ENCODE measurements at regions not wholly inside any gene's neighbourhood (a gene's known extent, or its start where the extent isn't known, plus 50 kb on each side); places are given as distances from the start of the nearest gene placed in this dataset.
A peak's percentile ranks its signal among the peaks of the same experiment; 100 is the strongest.

- Mint-ChIP-seq H3K36me3 (ENCODE audit: low read depth) (no peaks in the 10 kb centered on the region), H3K27ac (no peak overlapping the region)
- intact Hi-C loops (cut with micrococcal nuclease): no loop called here
These were observed 317.8 kb downstream of the RPS4Y2 start for GRCh38 chrY:21073641-21074260.

GRCh38 chrY:21075658-21076057, 319.8 kb downstream of the RPS4Y2 start:
- H3K27me3 Mint-ChIP-seq: no peaks in the 10 kb centered on the region
- no peak overlapping the region for H3K4me3 Mint-ChIP-seq
- DNase-seq: no peak
- no peak overlapping the region for H3K27ac Mint-ChIP-seq
- no peaks in the 10 kb centered on the region for H3K36me3 Mint-ChIP-seq (ENCODE audit: low read depth)
- intact Hi-C loops (cut with micrococcal nuclease): no loop called here
- H3K4me1 Mint-ChIP-seq: peaks cover 9% of the 10 kb centered on the region
- peaks cover 7% of the 10 kb centered on the region for H3K9me3 Mint-ChIP-seq

More at GRCh38 chrY:21073641-21074260, 317.8 kb downstream of the RPS4Y2 start:
- H3K4me1 Mint-ChIP-seq: peaks cover 9% of the 10 kb centered on the region
- peaks cover 7% of the 10 kb centered on the region for H3K9me3 Mint-ChIP-seq
- no peak overlapping the region for H3K4me3 Mint-ChIP-seq
- H3K27me3 Mint-ChIP-seq: no peaks in the 10 kb centered on the region
- no peak for DNase-seq

GRCh38 chrY:21079670-21080069, 323.8 kb downstream of the RPS4Y2 start:
- H3K27me3 Mint-ChIP-seq: no peaks in the 10 kb centered on the region
- H3K4me3 Mint-ChIP-seq: no peak overlapping the region
- H3K36me3 Mint-ChIP-seq (ENCODE audit: low read depth): no peaks in the 10 kb centered on the region
- intact Hi-C loops (cut with micrococcal nuclease): no loop called here
- no peak for DNase-seq
- H3K4me1 Mint-ChIP-seq: peaks cover 6% of the 10 kb centered on the region
- H3K27ac Mint-ChIP-seq: no peak overlapping the region
- no peaks in the 10 kb centered on the region for H3K9me3 Mint-ChIP-seq

GRCh38 chrY:21081640-21082611, 326.0 kb downstream of the RPS4Y2 start:
- no peak overlapping the region for H3K4me3 Mint-ChIP-seq
- H3K27ac Mint-ChIP-seq: no peak overlapping the region

GRCh38 chrY:21082639-21083038, 326.7 kb downstream of the RPS4Y2 start:
- intact Hi-C loops (cut with micrococcal nuclease): no loop called here
- Mint-ChIP-seq H3K4me1 (peaks cover 2% of the 10 kb centered on the region), H3K4me3 (no peak overlapping the region), H3K9me3 (peaks cover 9% of the 10 kb centered on the region), H3K36me3 (ENCODE audit: low read depth) (peaks cover 10% of the 10 kb centered on the region), H3K27ac (no peak overlapping the region), H3K27me3 (no peaks in the 10 kb centered on the region)
- no peak for DNase-seq

More at GRCh38 chrY:21081640-21082611, 326.0 kb downstream of the RPS4Y2 start:
- Mint-ChIP-seq H3K4me1 (peaks cover 2% of the 10 kb centered on the region), H3K9me3 (peaks cover 9% of the 10 kb centered on the region), H3K36me3 (ENCODE audit: low read depth) (peaks cover 8% of the 10 kb centered on the region), H3K27me3 (no peaks in the 10 kb centered on the region)
- intact Hi-C loops (cut with micrococcal nuclease): no loop called here
- DNase-seq: no peak

- peaks cover 6% of the 10 kb centered on the region for H3K36me3 Mint-ChIP-seq (ENCODE audit: low read depth)
- intact Hi-C loops (cut with micrococcal nuclease): loop anchor here (5.0 to 10.0 kb wide), 2 partner anchors 127 to 515 kb away; partner anchors contain the start of gene EIF1AY
These were observed 336.0 kb downstream of the RPS4Y2 start for GRCh38 chrY:21091909-21092308.

GRCh38 chrY:21102507-21102906, 346.6 kb downstream of the RPS4Y2 start:
- Mint-ChIP-seq H3K4me1 (peaks cover 19% of the 10 kb centered on the region), H3K27me3 (no peaks in the 10 kb centered on the region), H3K36me3 (ENCODE audit: low read depth) (peaks cover 5% of the 10 kb centered on the region), H3K27ac (no peak overlapping the region), H3K4me3 (no peak overlapping the region), H3K9me3 (no peaks in the 10 kb centered on the region)
- peak; percentile 54 for DNase-seq
- intact Hi-C loops (cut with micrococcal nuclease): loop anchor here (10.0 kb wide), 2 partner anchors 108 to 358 kb away; no protein-coding TSS in a partner anchor

More at GRCh38 chrY:21091909-21092308, 336.0 kb downstream of the RPS4Y2 start:
- no peak overlapping the region for H3K4me3 Mint-ChIP-seq
- peaks cover 3% of the 10 kb centered on the region for H3K9me3 Mint-ChIP-seq
- no peak for DNase-seq
- peaks cover 6% of the 10 kb centered on the region for H3K4me1 Mint-ChIP-seq
- no peaks in the 10 kb centered on the region for H3K27me3 Mint-ChIP-seq
- no peak overlapping the region for H3K27ac Mint-ChIP-seq

- intact Hi-C loops (cut with micrococcal nuclease): loop anchor here (2.0 to 10.0 kb wide), 4 partner anchors 69 to 359 kb away; no protein-coding TSS in a partner anchor
These were observed 348.0 kb downstream of the RPS4Y2 start for GRCh38 chrY:21103885-21104284.

GRCh38 chrY:21105529-21105928, 349.6 kb downstream of the RPS4Y2 start:
- H3K9me3 Mint-ChIP-seq: no peaks in the 10 kb centered on the region
- peak overlapping the region; percentile 48 for H3K4me3 Mint-ChIP-seq
- intact Hi-C loops (cut with micrococcal nuclease): loop anchor here (2.0 to 10.0 kb wide), 5 partner anchors 71 to 361 kb away; no protein-coding TSS in a partner anchor
- DNase-seq: no peak
- H3K27me3 Mint-ChIP-seq: no peaks in the 10 kb centered on the region
- peaks cover 23% of the 10 kb centered on the region for H3K4me1 Mint-ChIP-seq
- H3K27ac Mint-ChIP-seq: peak overlapping the region; percentile 90
- H3K36me3 Mint-ChIP-seq (ENCODE audit: low read depth): peaks cover 2% of the 10 kb centered on the region

More at GRCh38 chrY:21103885-21104284, 348.0 kb downstream of the RPS4Y2 start:
- DNase-seq: no peak
- H3K27me3 Mint-ChIP-seq: no peaks in the 10 kb centered on the region
- H3K36me3 Mint-ChIP-seq (ENCODE audit: low read depth): peaks cover 2% of the 10 kb centered on the region
- no peak overlapping the region for H3K27ac Mint-ChIP-seq
- H3K4me1 Mint-ChIP-seq: peaks cover 19% of the 10 kb centered on the region
- H3K9me3 Mint-ChIP-seq: no peaks in the 10 kb centered on the region
- no peak overlapping the region for H3K4me3 Mint-ChIP-seq

GRCh38 chrY:21111313-21111712, 355.4 kb downstream of the RPS4Y2 start:
- peaks cover 4% of the 10 kb centered on the region for H3K9me3 Mint-ChIP-seq
- intact Hi-C loops (cut with micrococcal nuclease): no loop called here
- H3K27me3 Mint-ChIP-seq: no peaks in the 10 kb centered on the region
- no peak overlapping the region for H3K4me3 Mint-ChIP-seq
- H3K36me3 Mint-ChIP-seq (ENCODE audit: low read depth): peaks cover 9% of the 10 kb centered on the region
- peaks cover 13% of the 10 kb centered on the region for H3K4me1 Mint-ChIP-seq
- no peak overlapping the region for H3K27ac Mint-ChIP-seq
- DNase-seq: no peak

- Mint-ChIP-seq H3K27ac (no peak overlapping the region), H3K36me3 (ENCODE audit: low read depth) (no peaks in the 10 kb centered on the region), H3K4me1 (no peaks in the 10 kb centered on the region), H3K4me3 (no peak overlapping the region), H3K9me3 (no peaks in the 10 kb centered on the region), H3K27me3 (no peaks in the 10 kb centered on the region)
- no peak for DNase-seq
- intact Hi-C loops (cut with micrococcal nuclease): no loop called here
These were observed 365.2 kb downstream of the RPS4Y2 start for GRCh38 chrY:21121065-21121464.

- peaks cover 3% of the 10 kb centered on the region for H3K4me1 Mint-ChIP-seq
- no peak for DNase-seq
- intact Hi-C loops (cut with micrococcal nuclease): loop anchor here (5.0 kb wide), 1 partner anchor 107 kb away; no protein-coding TSS in a partner anchor
- no peaks in the 10 kb centered on the region for H3K9me3 Mint-ChIP-seq
- no peaks in the 10 kb centered on the region for H3K27me3 Mint-ChIP-seq
- H3K4me3 Mint-ChIP-seq: no peak overlapping the region
- no peaks in the 10 kb centered on the region for H3K36me3 Mint-ChIP-seq (ENCODE audit: low read depth)
- no peak overlapping the region for H3K27ac Mint-ChIP-seq
These were observed 375.5 kb upstream of the RBMY1B start for GRCh38 chrY:21135591-21135990.

GRCh38 chrY:21138056-21138758, 372.9 kb upstream of the RBMY1B start:
- peaks cover 3% of the 10 kb centered on the region for H3K4me1 Mint-ChIP-seq
- peak overlapping the region; percentile 42 for H3K4me3 Mint-ChIP-seq
- H3K27me3 Mint-ChIP-seq: no peaks in the 10 kb centered on the region
- no peaks in the 10 kb centered on the region for H3K9me3 Mint-ChIP-seq
- no peaks in the 10 kb centered on the region for H3K36me3 Mint-ChIP-seq (ENCODE audit: low read depth)
- peak; percentile 51 for DNase-seq
- H3K27ac Mint-ChIP-seq: no peak overlapping the region
- intact Hi-C loops (cut with micrococcal nuclease): loop anchor here (5.0 kb wide), 1 partner anchor 104 kb away; no protein-coding TSS in a partner anchor

All from activated CD4-positive, alpha-beta T cell treated with anti-CD3 and anti-CD28 coated beads, Interleukin-2, amount 10 ng/mL, durations not matched to agents 24 days and 14 days (primary cell).